ENCODE measurements at regions not wholly inside any gene's neighbourhood (a gene's known extent, or its start where the extent isn't known, plus 50 kb on each side); places are given as distances from the start of the nearest gene placed in this dataset.

DNA sequence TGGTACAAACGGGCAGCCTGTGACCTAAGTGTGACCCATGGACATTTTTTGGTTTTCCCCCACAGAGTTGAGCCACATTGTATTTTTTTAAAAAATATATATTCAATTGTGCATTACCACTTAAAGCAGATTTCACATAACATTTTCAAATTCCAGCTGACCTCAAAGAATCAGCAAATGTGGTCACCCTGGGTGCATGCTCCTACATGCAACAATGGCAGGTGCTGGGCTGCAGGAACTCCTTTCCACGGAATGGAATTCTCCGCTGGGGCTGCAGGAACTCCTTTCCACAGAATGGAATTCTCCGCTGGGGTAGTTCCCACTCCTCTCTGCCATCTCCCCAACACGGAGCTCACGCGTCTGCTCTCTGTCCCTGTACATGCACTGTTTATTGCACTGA is 68.7 kb downstream of the MAP10 start (continued):
- TF ChIP-seq, protein P1, sequence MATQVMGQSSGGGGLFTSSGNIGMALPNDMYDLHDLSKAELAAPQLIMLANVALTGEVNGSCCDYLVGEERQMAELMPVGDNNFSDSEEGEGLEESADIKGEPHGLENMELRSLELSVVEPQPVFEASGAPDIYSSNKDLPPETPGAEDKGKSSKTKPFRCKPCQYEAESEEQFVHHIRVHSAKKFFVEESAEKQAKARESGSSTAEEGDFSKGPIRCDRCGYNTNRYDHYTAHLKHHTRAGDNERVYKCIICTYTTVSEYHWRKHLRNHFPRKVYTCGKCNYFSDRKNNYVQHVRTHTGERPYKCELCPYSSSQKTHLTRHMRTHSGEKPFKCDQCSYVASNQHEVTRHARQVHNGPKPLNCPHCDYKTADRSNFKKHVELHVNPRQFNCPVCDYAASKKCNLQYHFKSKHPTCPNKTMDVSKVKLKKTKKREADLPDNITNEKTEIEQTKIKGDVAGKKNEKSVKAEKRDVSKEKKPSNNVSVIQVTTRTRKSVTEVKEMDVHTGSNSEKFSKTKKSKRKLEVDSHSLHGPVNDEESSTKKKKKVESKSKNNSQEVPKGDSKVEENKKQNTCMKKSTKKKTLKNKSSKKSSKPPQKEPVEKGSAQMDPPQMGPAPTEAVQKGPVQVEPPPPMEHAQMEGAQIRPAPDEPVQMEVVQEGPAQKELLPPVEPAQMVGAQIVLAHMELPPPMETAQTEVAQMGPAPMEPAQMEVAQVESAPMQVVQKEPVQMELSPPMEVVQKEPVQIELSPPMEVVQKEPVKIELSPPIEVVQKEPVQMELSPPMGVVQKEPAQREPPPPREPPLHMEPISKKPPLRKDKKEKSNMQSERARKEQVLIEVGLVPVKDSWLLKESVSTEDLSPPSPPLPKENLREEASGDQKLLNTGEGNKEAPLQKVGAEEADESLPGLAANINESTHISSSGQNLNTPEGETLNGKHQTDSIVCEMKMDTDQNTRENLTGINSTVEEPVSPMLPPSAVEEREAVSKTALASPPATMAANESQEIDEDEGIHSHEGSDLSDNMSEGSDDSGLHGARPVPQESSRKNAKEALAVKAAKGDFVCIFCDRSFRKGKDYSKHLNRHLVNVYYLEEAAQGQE (IDR thresholded peaks at IDR 0.05), result no peak

DNA sequence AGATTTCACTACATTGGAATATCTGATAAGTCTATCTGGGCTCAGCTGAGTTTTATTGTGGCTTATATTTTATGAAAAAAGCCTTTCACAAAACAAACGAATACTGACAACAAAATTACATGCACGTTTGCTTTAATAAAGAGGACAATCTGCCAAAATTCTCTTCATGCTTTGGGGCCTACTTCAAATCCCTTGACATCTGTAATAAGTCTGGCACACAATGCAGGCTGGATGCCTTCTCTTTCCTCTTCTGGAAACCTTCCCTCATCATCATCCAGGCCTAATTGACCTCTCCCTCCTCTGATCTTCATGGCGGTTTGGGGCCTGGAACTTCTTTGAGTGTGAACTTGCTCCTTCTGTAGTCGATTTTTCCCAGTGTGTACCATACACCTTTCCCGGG is 70.3 kb downstream of the MAP10 start:
- Histone ChIP-seq H3K27ac (ENCODE audit: low read depth in 1 of 2, low read length in 2 of 2) (no peak overlapping the region), H3K27me3 (ENCODE audit: control insufficient read depth in 4 of 4, insufficient read depth in 4 of 4, low read length in 3 of 4) (no peaks in the 10 kb centered on the region), H3K4me1 (ENCODE audit: control insufficient read depth in 4 of 4, insufficient read depth in 4 of 4, low read length in 3 of 4) (no peaks in the 10 kb centered on the region), H3K4me3 (ENCODE audit: low read depth in 1 of 3, low read length in 3 of 3) (no peak overlapping the region), H3K9ac (ENCODE audit: low read depth in 1 of 2, low read length in 2 of 2) (no peak overlapping the region), H3K9me3 (ENCODE audit: control insufficient read depth in 4 of 4, low read length in 3 of 4) (no peaks in the 10 kb centered on the region), H3K36me3 (ENCODE audit: control insufficient read depth in 4 of 4, insufficient read depth in 3 of 4, low read depth in 1 of 4, low read length in 3 of 4) (no peaks in the 10 kb centered on the region)
- no peak for TF ChIP-seq FOXA1 (IDR thresholded peaks at IDR 0.05)
- TF ChIP-seq, protein P2, sequence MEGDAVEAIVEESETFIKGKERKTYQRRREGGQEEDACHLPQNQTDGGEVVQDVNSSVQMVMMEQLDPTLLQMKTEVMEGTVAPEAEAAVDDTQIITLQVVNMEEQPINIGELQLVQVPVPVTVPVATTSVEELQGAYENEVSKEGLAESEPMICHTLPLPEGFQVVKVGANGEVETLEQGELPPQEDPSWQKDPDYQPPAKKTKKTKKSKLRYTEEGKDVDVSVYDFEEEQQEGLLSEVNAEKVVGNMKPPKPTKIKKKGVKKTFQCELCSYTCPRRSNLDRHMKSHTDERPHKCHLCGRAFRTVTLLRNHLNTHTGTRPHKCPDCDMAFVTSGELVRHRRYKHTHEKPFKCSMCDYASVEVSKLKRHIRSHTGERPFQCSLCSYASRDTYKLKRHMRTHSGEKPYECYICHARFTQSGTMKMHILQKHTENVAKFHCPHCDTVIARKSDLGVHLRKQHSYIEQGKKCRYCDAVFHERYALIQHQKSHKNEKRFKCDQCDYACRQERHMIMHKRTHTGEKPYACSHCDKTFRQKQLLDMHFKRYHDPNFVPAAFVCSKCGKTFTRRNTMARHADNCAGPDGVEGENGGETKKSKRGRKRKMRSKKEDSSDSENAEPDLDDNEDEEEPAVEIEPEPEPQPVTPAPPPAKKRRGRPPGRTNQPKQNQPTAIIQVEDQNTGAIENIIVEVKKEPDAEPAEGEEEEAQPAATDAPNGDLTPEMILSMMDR (IDR thresholded peaks at IDR 0.05; ENCODE audit: low read depth, low read length, missing input control), result no peak
- no peak for TF ChIP-seq HNF4G (IDR thresholded peaks at IDR 0.05)
- no peak for TF ChIP-seq TAF1 (conservative IDR thresholded peaks at IDR 0.05)
- TF ChIP-seq NR2F2 (IDR thresholded peaks at IDR 0.05), result no peak
- no peak for TF ChIP-seq YY1 (IDR thresholded peaks at IDR 0.05)
- no peak for TF ChIP-seq FOXA2 (IDR thresholded peaks at IDR 0.05)
- TF ChIP-seq, protein P3, sequence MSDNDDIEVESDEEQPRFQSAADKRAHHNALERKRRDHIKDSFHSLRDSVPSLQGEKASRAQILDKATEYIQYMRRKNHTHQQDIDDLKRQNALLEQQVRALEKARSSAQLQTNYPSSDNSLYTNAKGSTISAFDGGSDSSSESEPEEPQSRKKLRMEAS (IDR thresholded peaks at IDR 0.05), result no peak
- TF ChIP-seq, protein P1 (IDR thresholded peaks at IDR 0.05), result no peak
- no peak for TF ChIP-seq RAD21 (IDR thresholded peaks at IDR 0.05)
- no peak for TF ChIP-seq EGR1 (IDR thresholded peaks at IDR 0.05; ENCODE audit: low read depth in 2 of 2)
- no peak for TF ChIP-seq HNF4A (conservative IDR thresholded peaks at IDR 0.05)
- no peak for TF ChIP-seq RXRA (IDR thresholded peaks at IDR 0.05)
- no peak for TF ChIP-seq JUND (IDR thresholded peaks at IDR 0.05)
- no peak for TF ChIP-seq GABPA (IDR thresholded peaks at IDR 0.05 in 1 of 2, conservative IDR thresholded peaks at IDR 0.05 in 1 of 2)
- no peak for TF ChIP-seq SP1 (IDR thresholded peaks at IDR 0.05)
- TF ChIP-seq, protein P4, sequence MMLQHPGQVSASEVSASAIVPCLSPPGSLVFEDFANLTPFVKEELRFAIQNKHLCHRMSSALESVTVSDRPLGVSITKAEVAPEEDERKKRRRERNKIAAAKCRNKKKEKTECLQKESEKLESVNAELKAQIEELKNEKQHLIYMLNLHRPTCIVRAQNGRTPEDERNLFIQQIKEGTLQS (IDR thresholded peaks at IDR 0.05), result no peak
- TF ChIP-seq, protein P5, sequence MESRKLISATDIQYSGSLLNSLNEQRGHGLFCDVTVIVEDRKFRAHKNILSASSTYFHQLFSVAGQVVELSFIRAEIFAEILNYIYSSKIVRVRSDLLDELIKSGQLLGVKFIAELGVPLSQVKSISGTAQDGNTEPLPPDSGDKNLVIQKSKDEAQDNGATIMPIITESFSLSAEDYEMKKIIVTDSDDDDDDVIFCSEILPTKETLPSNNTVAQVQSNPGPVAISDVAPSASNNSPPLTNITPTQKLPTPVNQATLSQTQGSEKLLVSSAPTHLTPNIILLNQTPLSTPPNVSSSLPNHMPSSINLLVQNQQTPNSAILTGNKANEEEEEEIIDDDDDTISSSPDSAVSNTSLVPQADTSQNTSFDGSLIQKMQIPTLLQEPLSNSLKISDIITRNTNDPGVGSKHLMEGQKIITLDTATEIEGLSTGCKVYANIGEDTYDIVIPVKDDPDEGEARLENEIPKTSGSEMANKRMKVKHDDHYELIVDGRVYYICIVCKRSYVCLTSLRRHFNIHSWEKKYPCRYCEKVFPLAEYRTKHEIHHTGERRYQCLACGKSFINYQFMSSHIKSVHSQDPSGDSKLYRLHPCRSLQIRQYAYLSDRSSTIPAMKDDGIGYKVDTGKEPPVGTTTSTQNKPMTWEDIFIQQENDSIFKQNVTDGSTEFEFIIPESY (IDR thresholded peaks at IDR 0.05), result no peak
- 86% methylated on average over 5 of the region's 5 CpGs for WGBS
- DNase-seq (ENCODE audit: low spot score), result no peak
